RPMI7951 (cell line): ENCODE measurements at regions not wholly inside any gene's neighbourhood (a gene's known extent, or its start where the extent isn't known, plus 50 kb on each side); places are given as distances from the start of the nearest gene placed in this dataset.
"Not testable (repeated sequence)": the region's sequence is repeated elsewhere in the genome, so short reads cannot be mapped to it uniquely, and the experiment has no call there.

Source experiments
- DNase-seq: peaks from one replicate; pipeline ENCODE4 v3.0.0-alpha.2; 2012; ENCODE audit warnings: low read depth

GRCh38 chr1:242912855-242913254 lies 342.2 kb downstream of the CEP170 start:
- not testable (repeated sequence) for DNase-seq

DNA sequence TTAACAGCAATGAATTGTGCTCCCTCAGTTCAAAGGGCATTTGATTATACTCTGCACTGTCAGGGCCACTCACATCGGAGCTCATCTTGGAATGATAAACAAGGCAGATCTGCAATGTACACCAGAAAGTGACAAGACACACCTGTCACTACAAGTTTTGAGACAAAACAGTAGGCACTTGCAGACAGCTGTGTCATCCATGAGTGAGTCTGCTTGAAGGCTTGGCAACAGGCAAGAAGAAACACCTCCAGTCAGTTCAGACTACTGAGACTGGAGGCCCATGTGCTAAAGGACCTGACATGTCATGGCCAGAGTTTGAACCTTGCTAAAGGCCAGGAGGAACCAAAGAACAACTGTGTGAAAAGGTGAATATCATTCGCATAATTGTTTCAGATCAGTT lies 354.5 kb downstream of the CEP170 start:
- not testable (repeated sequence) for DNase-seq

GRCh38 chr1:242890192-242890741 lies 364.8 kb downstream of the CEP170 start:
- peak; percentile 7 for DNase-seq

DNA sequence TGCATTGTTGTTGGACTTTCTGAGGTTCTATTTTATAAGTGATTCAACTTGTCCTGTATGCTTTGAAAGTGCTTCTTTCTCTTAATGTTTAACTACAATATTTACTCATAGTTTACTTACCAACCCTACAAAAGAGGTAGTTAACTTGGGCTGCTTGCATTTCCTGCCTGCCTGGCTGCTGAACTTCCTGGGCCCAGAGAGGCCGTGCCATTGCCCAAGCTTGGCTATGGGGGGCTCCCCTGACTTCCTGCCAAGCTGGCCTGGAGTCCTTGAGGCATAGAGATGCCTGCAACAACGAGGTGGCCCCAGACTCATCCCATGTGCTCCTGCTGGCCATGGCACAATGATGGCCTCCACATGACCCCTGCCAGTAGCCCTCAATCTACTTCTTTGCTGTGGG lies 361.6 kb upstream of the PLD5 start:
- DNase-seq: no peak

DNA sequence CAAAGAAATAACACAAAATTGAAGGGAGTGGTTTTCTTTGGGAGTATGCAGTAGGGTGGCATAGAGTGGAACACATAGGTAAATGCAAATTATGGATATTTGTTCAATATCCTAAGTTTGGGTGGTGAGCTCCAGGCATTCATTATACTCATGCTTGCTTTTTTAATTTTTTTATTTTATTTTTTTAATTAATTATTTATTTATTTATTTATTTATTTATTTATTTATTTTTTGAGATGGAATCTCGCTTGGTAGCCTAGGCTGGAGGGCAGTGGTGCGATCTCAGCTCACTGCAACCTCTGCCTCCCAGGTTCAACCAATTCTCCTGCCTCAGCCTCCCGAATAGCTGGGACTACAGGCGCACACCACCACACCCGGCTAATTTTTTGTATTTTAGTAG lies 355.5 kb upstream of the PLD5 start:
- DNase-seq: not testable (repeated sequence)

DNA sequence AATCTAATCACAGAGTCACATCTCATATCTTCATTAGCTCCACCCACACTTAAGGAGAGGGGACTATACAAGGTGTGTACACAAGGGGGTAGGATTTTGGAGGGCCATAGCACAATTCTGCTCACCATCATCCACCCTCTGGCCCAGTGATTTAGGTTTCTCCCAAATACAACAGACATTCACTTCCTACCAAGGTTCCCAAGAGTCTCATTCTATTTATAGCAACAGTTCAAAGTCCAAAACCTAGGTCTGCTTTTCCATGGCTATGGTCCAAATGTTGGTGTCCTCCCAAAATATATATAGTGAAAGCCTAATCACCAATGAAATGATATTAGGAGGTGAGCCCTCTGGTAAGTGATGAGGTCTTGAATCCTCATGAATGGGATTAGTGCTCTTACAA lies 353.2 kb upstream of the PLD5 start:
- no peak for DNase-seq

GRCh38 chr1:242877229-242877628 lies 352.7 kb upstream of the PLD5 start:
- DNase-seq: no peak

DNA sequence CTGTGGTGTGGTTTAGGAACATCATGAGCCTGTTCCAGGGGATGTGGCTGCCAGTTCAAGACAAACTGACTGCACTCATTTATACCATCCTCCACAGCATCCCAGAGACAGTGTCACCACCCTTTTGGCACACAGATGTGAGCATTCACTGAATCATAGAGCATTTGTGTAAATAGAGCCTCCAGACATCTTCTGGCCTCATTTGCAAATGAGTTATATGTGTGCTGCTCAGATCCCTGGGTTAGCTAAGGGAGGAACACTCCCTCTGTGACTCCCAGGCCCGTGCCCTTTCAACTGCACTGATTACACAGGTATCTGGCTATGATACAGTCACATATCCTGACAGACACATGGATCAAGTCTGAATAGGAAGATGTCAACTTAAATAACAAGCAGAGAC lies 351.5 kb upstream of the PLD5 start:
- no peak for DNase-seq

GRCh38 chr1:242873661-242874060 lies 349.2 kb upstream of the PLD5 start:
- no peak for DNase-seq

DNA sequence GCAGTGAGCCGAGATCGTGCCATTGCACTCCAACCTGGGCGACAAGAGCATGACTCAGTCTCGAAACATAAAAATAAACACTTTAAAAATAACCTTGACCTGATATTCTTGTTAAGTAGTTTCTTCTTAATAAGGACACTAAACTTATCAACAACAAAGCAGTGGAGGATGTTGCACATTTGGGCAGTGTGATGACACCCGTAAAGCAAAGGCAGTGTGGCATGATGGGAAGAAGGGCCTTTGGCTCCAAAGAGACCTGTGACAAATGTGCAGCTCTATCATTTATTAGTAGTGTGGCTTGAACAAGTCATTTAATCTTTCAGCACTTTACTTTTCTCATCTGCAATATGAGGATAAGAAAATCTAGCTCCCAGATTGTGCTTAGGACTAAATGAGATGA lies 348.0 kb upstream of the PLD5 start:
- DNase-seq: no peak

DNA sequence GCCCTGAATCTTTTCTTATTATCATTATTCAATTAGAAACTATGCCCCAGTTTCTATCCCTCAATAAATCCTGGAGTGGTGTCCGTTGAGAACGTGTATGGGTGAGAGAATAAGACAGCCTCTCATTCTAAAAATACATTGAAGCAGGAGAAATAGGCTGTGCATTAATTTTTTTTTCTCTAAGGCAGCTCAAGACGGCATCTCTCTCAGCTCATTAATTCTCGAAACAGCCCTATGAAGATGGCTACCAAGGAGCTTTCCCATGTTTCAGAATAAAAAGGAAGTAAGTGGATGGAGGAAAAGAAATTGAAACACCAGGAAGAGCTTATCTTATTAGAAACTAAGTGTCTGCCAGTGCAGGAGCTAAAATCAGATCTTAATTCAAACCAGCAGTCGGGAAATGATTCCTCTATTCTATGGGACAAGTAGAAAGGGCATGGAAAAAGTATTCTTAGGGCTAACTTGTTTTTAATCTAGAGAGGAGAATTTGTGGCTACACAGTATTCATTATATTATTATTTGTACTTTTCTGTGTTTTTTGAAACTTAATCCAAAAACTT lies 347.1 kb upstream of the PLD5 start:
- no peak for DNase-seq

- no peak for DNase-seq
Measured at GRCh38 chr1:242870966-242871365, 346.5 kb upstream of the PLD5 start.

GRCh38 chr1:242856289-242856688 lies 331.8 kb upstream of the PLD5 start:
- no peak for DNase-seq

GRCh38 chr1:242854466-242854865 lies 330.0 kb upstream of the PLD5 start:
- no peak for DNase-seq

DNA sequence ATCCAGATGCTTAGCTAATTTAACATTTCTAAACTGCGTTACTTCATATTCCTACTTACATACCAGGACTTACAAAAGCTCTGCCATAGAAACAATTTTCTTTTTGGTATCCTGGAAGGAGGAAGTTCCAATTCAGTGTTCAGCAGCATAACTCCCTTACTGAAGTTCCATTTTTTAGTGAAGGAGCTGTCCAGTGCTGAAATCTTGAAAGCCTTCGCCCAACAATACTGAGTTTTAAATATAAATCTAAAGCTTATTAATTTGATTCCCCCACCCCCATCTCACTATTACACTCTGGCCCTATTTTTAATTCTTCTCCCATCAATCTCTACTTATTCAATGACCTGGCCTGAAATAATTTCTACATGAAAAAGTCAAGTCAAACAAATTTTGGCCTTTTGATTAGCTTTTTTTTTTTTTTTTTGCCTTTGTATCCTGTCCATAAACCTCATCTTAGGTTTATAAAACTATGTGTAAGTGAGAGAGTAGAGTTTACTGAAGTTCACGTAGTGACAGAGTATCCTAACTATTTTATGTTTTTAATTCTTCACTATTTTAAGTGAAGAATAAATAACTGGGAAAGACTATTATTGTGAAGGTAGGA lies 323.0 kb upstream of the PLD5 start:
- no peak for DNase-seq

DNA sequence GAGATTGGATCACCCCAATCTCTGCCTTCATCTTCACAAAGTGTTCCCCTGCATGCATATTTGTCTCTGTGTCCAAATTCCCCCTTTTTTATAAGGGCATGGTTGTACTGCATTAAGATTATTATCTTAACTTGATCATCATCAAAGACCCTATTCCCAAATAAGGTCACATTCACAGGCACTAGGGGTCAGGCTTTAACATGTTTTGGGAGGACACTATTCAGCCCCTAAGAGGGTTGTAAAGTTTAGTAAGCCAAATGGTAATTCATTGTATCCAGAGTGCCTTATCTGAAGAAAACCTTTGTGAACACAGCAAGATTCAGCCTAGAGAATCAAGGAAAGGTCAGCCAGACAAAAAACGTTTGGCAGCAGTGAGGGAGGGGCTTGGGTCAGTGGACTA lies 317.6 kb upstream of the PLD5 start:
- DNase-seq: no peak

DNA sequence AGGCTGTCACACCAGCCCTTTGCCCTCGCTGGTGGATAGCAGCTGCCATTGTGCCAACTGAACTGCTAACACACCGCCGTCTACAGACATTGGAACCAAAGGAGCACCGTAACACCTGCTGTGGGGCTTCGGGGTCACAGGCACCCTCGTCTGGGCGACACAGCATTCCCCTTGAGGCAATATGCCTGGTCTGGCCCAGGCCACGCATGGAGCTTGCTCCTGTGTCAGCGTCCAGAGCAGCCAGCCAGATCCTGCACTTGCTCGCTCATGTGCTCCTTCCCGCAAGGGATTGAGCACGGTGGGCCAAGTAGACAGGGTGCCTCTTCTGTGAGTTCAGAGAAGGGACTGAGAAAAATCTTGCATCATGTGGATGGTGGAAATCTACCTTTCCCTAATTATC lies 314.6 kb upstream of the PLD5 start:
- no peak for DNase-seq

DNA sequence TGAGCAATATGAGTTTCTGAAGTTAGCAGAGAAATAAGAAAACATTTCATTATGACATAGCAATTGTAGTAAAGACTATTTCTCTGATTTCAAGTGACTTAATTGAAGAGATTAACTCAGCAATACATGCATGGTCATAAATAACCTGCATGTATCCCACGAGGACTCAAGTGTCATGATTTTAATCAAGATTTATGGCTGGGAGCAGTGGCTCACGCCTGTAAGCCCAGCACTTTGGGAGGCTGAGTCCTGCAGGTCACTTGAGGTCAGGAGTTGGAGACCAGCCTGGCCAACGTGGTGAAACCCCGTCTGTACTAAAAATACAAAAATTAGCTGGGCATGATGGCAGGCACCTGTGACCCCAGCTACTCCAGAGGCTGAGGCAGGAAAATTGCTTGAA lies 311.9 kb upstream of the PLD5 start:
- DNase-seq: no peak

GRCh38 chr1:242828828-242829227 lies 304.3 kb upstream of the PLD5 start:
- DNase-seq: no peak

DNA sequence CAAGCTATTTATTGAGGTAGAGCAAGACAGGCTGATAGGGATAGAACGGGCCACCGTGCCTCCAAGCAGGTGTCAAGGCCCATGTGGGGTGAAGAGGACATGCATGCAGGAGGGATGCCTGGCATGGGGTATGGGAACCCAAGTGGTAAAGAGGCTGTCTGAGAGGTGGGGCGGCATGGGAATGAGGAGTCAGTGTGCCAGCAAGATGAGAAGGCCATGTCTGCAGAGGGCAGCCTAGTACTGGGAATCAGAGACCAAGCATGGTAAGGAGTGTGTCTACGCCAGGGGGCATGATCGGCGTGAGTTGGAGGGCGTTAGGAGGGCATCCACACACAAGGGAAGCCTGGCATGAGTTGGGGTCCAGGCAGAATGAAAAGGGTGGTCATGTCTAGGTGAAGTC lies 303.7 kb upstream of the PLD5 start:
- DNase-seq: no peak

DNA sequence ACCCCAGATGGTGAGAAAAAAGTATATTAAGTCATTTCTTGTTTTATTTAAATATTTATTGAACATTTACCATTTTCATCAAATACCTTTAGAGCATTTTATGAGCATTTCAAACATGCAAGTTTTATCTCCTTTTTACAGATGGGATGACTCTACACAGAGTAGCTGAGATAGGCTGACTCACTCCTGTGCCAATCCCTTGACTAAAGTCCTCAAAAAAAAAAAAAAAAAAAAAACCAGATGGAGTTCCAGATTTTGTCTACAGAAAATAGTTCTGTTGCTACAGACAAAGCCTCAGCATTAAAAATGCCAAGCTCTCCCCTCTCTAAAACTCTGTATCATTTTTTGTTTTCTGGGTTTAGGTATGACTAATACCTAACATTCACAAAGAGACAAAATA lies 303.0 kb upstream of the PLD5 start:
- DNase-seq: peak; percentile 25

GRCh38 chr1:242826701-242827336 lies 302.3 kb upstream of the PLD5 start:
- no peak for DNase-seq

DNA sequence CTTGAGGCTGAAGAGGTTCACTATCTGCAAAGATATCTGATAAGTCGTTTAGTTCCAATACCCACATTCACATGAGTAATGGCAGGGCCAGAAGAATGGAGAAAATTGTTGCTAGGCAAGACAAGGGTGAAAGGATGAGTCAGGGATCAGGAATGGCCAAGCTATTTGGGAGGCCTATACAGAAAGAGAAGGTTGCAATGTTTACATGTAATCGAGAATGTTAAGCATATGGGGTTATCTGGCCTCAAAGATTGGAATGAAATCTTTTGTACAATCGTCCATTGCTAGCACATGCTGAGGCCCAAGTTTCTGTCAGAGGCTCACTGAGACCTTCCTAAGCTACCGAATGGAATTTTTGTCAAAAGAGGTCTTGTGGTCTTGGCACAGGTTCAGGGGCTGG lies 299.9 kb upstream of the PLD5 start:
- peak; percentile 55 for DNase-seq
